HFF-Myc (cell line): ENCODE measurements at regions not wholly inside any gene's neighbourhood (a gene's known extent, or its start where the extent isn't known, plus 50 kb on each side); places are given as distances from the start of the nearest gene placed in this dataset.
A peak's percentile ranks its signal among the peaks of the same experiment; 100 is the strongest.

ENCODE experiments used
- DNase-seq: peaks from one replicate; pipeline ENCODE4 v3.0.0-alpha.2; 2011; ENCODE audit warnings: low read depth; ENCODE audit errors: extremely low read depth
- H3K4me3 ChIP-seq: replicated peaks from 2 replicates; pipeline ENCODE4 v1.5.1; 2011; ENCODE audit warnings: low read depth, mild to moderate bottlenecking, control low read depth, low read length
- TF ChIP-seq, protein P1 (sequence below): IDR thresholded peaks from 2 replicates; pipeline ENCODE4 v1.5.1; 2012; ENCODE audit warnings: mild to moderate bottlenecking, low read depth, low read length, control low read depth; ENCODE audit errors: missing control alignments

- DNase-seq, result no peak
- H3K4me3 ChIP-seq, result no peak overlapping the region
- TF ChIP-seq, protein P1, sequence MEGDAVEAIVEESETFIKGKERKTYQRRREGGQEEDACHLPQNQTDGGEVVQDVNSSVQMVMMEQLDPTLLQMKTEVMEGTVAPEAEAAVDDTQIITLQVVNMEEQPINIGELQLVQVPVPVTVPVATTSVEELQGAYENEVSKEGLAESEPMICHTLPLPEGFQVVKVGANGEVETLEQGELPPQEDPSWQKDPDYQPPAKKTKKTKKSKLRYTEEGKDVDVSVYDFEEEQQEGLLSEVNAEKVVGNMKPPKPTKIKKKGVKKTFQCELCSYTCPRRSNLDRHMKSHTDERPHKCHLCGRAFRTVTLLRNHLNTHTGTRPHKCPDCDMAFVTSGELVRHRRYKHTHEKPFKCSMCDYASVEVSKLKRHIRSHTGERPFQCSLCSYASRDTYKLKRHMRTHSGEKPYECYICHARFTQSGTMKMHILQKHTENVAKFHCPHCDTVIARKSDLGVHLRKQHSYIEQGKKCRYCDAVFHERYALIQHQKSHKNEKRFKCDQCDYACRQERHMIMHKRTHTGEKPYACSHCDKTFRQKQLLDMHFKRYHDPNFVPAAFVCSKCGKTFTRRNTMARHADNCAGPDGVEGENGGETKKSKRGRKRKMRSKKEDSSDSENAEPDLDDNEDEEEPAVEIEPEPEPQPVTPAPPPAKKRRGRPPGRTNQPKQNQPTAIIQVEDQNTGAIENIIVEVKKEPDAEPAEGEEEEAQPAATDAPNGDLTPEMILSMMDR, result no peak
Measured at GRCh38 chr3:168251371-168251770, 155.6 kb upstream of the GOLIM4 start.

DNA sequence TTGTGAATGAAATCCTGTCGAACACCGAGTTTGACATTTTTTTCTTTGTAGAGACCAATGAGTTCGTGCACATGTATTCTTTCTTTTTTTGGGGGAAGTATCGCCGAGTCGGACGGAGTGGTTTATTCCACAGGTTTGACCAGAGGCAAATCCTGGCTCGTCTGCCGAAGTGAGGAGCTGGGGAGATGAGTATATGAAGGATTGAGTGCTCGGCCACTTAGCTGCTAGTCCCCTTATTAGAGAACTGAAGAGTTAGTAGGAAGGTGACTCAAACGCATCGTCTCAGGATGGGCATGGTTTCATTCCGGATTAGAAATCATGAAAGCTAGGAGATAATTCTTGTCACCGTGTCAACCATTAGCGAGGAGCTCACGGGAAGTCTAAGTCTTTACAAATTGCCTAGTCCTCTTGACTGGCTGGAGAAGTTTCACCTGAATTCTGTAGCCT, 154.7 kb upstream of the GOLIM4 start:
- DNase-seq, result no peak
- H3K4me3 ChIP-seq, result peak overlapping the region; percentile 42
- TF ChIP-seq, protein P1, result no peak

- H3K4me3 ChIP-seq, result peak overlapping the region; percentile 42
- peak; percentile 15 for DNase-seq
- TF ChIP-seq, protein P1, result peak; percentile 43
Measured at GRCh38 chr3:168249550-168250414, 154.1 kb upstream of the GOLIM4 start.

DNA sequence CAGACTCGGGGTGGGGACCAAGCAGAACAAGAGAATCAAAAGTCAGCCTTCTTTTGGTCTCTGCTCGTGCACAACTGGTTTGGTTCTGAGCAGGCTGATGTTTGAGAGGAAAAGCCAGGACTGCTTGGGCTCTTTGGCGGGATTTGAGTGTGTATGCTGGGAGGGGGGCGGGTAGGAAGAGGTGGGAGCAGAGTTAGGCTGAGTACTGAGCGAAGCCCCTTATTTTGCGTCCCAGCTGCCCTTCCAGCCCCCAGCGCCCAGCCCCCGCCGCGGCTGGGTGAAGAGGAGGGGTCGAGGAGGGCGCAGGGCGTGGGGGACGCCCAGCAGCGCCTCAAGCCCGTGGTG, 153.5 kb upstream of the GOLIM4 start:
- TF ChIP-seq, protein P1, result no peak
- H3K4me3 ChIP-seq, result peak overlapping the region; percentile 42
- DNase-seq, result no peak

DNA sequence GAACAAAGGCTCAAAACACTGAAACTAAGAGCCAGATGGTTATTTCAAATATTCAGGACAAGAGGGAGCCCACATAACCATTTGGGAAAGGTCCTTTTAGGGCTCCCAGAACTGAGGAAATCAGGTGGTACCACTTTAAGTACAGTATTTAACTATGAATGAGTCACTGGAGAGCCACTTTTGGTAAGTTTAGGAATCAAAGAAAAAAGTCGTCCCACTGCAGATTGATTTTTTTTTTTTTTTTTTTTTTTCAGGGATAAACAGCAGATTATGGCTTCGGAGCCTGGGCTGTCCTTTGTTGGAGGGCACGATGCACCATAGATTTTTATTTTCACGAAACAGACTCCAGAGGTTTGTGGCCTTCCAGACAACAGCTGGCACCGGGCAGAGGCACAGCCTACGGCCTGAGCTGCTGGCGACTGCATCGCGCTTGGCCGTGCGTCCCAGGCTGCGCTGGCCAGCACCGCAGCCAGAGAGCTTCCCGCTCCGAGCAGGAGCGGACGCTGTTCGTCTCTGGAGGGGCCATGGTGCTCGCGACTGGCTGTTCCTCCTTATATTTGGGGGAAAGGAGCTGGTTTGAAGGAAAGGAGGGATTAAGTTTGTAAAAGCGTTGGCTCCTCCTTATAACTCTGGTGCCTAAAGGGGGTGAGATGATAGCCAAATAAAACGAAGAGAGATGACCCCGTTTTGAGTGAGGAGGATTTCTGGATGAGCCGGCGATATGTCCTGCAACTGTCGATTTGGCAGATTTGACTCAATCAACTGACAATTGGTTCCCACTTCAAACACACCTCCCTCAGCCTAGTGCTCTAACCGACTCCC, 152.9 kb upstream of the GOLIM4 start:
- no peak for DNase-seq
- H3K4me3 ChIP-seq, result peak overlapping the region; percentile 42
- TF ChIP-seq, protein P1, result no peak

GRCh38 chr3:168241156-168241555, 145.4 kb upstream of the GOLIM4 start:
- no peak overlapping the region for H3K4me3 ChIP-seq
- TF ChIP-seq, protein P1, result no peak

More at GRCh38 chr3:168241156-168241555, 145.4 kb upstream of the GOLIM4 start:
- no peak for DNase-seq
